CD14-positive monocyte (primary cell): ENCODE measurements at regions not wholly inside any gene's neighbourhood (a gene's known extent, or its start where the extent isn't known, plus 50 kb on each side); places are given as distances from the start of the nearest gene placed in this dataset.

Experiments used
- DNase-seq, 3 donors: peaks; one replicate each; pipeline ENCODE4 v3.0.0-alpha.2; 2011 to 2022
- H2AFZ ChIP-seq: 2 replicates; pipeline ENCODE4 v1.6.0; 2012; ENCODE audit warnings: mild to moderate bottlenecking, low read depth, low read length, inconsistent platforms; ENCODE audit not compliant: insufficient read depth, poor library complexity, severe bottlenecking
- H3K27ac ChIP-seq, 2 donors: 1 replicate in 1 of 2; 2 replicates in 1 of 2; pipeline ENCODE4 v1.5.1; 2012 to 2013; ENCODE audit warnings: low read length in 2 of 2, control low read depth in 1 of 2, inconsistent platforms in 1 of 2, low read depth in 1 of 2, mild to moderate bottlenecking in 1 of 2
- H3K27me3 ChIP-seq, 2 donors: one replicate each; pipeline versions ENCODE4 v1.6.0 to v1.6.1; 2011 to 2013; ENCODE audit warnings: low read length in 2 of 2; ENCODE audit not compliant: control insufficient read depth in 2 of 2, insufficient read depth in 2 of 2
- H3K36me3 ChIP-seq, 2 donors: replicated peaks in 1 of 2; 1 replicate in 1 of 2; 2 replicates in 1 of 2; pipeline versions ENCODE4 v1.5.1 to v1.6.1; 2012 to 2013; ENCODE audit warnings: low read length in 2 of 2, control low read depth in 1 of 2, inconsistent platforms in 1 of 2, mild to moderate bottlenecking in 1 of 2; ENCODE audit not compliant: insufficient read depth in 2 of 2, control insufficient read depth in 1 of 2
- H3K4me1 ChIP-seq, 2 donors: 1 replicate in 1 of 2; 2 replicates in 1 of 2; pipeline versions ENCODE4 v1.5.1 to v1.6.1; 2012 to 2013; ENCODE audit warnings: low read length in 2 of 2, control low read depth in 1 of 2, inconsistent platforms in 1 of 2, mild to moderate bottlenecking in 1 of 2, moderate library complexity in 1 of 2; ENCODE audit not compliant: insufficient read depth in 2 of 2, control insufficient read depth in 1 of 2
- H3K4me2 ChIP-seq: replicated peaks from 2 replicates; pipeline ENCODE3; 2012; ENCODE audit warnings: low read length, moderate library complexity, mild to moderate bottlenecking; ENCODE audit not compliant: poor library complexity, severe bottlenecking; ENCODE audit errors: extremely low read depth
- H3K4me3 ChIP-seq, 3 experiments: fragments of 200-600 bp in 1 of 3; sonication (generic) in 1 of 3; replicated peaks in 1 of 3; 1 replicate in 2 of 3; 2 replicates in 1 of 3; pipeline ENCODE4 v1.5.1; 2011 to 2013; ENCODE audit warnings: low read length in 3 of 3, mild to moderate bottlenecking in 3 of 3, control low read depth in 2 of 3, low read depth in 2 of 3, inconsistent platforms in 1 of 3, moderate library complexity in 1 of 3
- H3K79me2 ChIP-seq: 2 replicates; pipeline ENCODE4 v1.6.0; 2012; ENCODE audit warnings: mild to moderate bottlenecking, control low read depth, inconsistent platforms, low read length, moderate library complexity; ENCODE audit not compliant: insufficient read depth
- H3K9ac ChIP-seq: 2 replicates; pipeline ENCODE4 v1.6.0; 2017; ENCODE audit warnings: low read length, mild to moderate bottlenecking; ENCODE audit not compliant: insufficient read depth, poor library complexity, severe bottlenecking
- H3K9me3 ChIP-seq, 2 donors: replicated peaks in 1 of 2; 1 replicate in 1 of 2; 2 replicates in 1 of 2; pipeline versions ENCODE4 v1.5.1 to v1.6.1; 2012 to 2013; ENCODE audit warnings: low read length in 2 of 2, control low read depth in 1 of 2; ENCODE audit not compliant: control insufficient read depth in 1 of 2, insufficient read depth in 1 of 2
- H4K20me1 ChIP-seq: 2 replicates; pipeline ENCODE4 v1.6.0; 2012; ENCODE audit warnings: mild to moderate bottlenecking, low read length, control low read depth, moderate library complexity; ENCODE audit not compliant: insufficient read depth
- H3K27ac Mint-ChIP-seq, 7 donors: one replicate each; pipeline ENCODE4 v1.8.0; 2020; ENCODE audit warnings: mild to moderate bottlenecking in 7 of 7, mixed read lengths in 7 of 7, moderate library complexity in 6 of 7, inconsistent platforms in 2 of 7
- H3K27me3 Mint-ChIP-seq, 3 donors: one replicate each; pipeline ENCODE4 v1.8.0; 2021 to 2022; ENCODE audit warnings: low read depth in 3 of 3, mild to moderate bottlenecking in 3 of 3, mixed read lengths in 3 of 3, moderate library complexity in 3 of 3, inconsistent platforms in 1 of 3
- H3K36me3 Mint-ChIP-seq, 2 donors: one replicate each; pipeline ENCODE4 v1.8.0; 2020; ENCODE audit warnings: mixed read lengths in 2 of 2, inconsistent platforms in 1 of 2, mild to moderate bottlenecking in 1 of 2
- H3K4me1 Mint-ChIP-seq: one replicate; pipeline ENCODE4 v1.8.0; 2020; ENCODE audit warnings: mild to moderate bottlenecking, mixed read lengths
- H3K4me3 Mint-ChIP-seq, 2 donors: one replicate each; pipeline ENCODE4 v1.8.0; 2020; ENCODE audit warnings: mild to moderate bottlenecking in 2 of 2, mixed read lengths in 2 of 2, moderate library complexity in 1 of 2
- H3K9me3 Mint-ChIP-seq, 7 donors: one replicate each; pipeline ENCODE4 v1.8.0; 2020 to 2022; ENCODE audit warnings: mixed read lengths in 7 of 7, mild to moderate bottlenecking in 6 of 7, moderate library complexity in 6 of 7, inconsistent platforms in 2 of 7
- WGBS: methylation state at CpG from one replicate; pipeline ENCODE4 v1.1.5; 2013; ENCODE audit warnings: missing lambda C conversion rate; ENCODE audit not compliant: insufficient coverage; 5-methylcytosine and 5-hydroxymethylcytosine counted together
- intact Hi-C, 2 donors: fragments of 100-400 bp; cut with micrococcal nuclease; formaldehyde crosslinking; loops; one replicate each; pipeline versions ENCODE4 v1.15.0 to v1.15.1; 2023
- TF ChIP-seq, protein P1 (sequence below): fragments of 200-600 bp; IDR thresholded peaks from one replicate; pipeline ENCODE4 v1.8.0; 2022; ENCODE audit warnings: antibody characterized with exemption, mild to moderate bottlenecking

DNA sequence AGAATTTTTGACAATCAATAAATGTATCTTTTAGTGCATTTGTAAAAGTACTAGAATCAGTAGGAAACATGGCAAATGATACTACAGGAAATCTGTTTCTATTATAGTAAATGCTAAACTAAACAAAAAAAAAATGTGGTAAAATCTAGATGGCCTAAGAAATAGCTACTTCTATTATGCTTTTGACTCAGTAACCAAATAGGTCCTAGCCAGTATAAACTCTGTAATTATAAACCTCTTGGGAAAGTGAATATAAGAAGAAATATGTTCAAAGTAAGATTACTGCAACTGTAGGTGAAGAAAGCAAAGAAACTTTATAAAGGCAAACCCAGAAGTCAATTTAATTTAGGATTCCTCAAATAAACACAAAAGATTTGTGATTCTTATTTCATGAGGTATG lies 581.2 kb downstream of the LRFN5 start:
- Mint-ChIP-seq H3K27me3 (peaks cover 0 to under 1% (median 0%) of the 10 kb centered on the region in 3 donors), H3K4me1 (peaks cover 3% of the 10 kb centered on the region), H3K4me3 (no peak overlapping the region), H3K27ac (no peak overlapping the region), H3K9me3 (peaks cover 0 to 6% (median 0%) of the 10 kb centered on the region in 7 donors), H3K36me3 (no peaks in the 10 kb centered on the region)
- no peaks in the 10 kb centered on the region for H4K20me1 ChIP-seq
- no peaks in the 10 kb centered on the region for H3K27me3 ChIP-seq
- H3K9me3 ChIP-seq: no peaks in the 10 kb centered on the region
- no peaks in the 10 kb centered on the region for H3K36me3 ChIP-seq
- H3K27ac ChIP-seq: no peak overlapping the region
- no peak overlapping the region for H2AFZ ChIP-seq
- TF ChIP-seq, protein P1, sequence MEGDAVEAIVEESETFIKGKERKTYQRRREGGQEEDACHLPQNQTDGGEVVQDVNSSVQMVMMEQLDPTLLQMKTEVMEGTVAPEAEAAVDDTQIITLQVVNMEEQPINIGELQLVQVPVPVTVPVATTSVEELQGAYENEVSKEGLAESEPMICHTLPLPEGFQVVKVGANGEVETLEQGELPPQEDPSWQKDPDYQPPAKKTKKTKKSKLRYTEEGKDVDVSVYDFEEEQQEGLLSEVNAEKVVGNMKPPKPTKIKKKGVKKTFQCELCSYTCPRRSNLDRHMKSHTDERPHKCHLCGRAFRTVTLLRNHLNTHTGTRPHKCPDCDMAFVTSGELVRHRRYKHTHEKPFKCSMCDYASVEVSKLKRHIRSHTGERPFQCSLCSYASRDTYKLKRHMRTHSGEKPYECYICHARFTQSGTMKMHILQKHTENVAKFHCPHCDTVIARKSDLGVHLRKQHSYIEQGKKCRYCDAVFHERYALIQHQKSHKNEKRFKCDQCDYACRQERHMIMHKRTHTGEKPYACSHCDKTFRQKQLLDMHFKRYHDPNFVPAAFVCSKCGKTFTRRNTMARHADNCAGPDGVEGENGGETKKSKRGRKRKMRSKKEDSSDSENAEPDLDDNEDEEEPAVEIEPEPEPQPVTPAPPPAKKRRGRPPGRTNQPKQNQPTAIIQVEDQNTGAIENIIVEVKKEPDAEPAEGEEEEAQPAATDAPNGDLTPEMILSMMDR: no peak
- no peak overlapping the region for H3K9ac ChIP-seq
- H3K4me3 ChIP-seq: no peak overlapping the region
- DNase-seq: no peak
- H3K79me2 ChIP-seq: no peaks in the 10 kb centered on the region
- intact Hi-C loops: no loop called here
- H3K4me1 ChIP-seq: peaks cover 0 to 3% of the 10 kb centered on the region in 2 donors
- H3K4me2 ChIP-seq: no peak overlapping the region

GRCh38 chr14:42185718-42186117 lies 579.0 kb downstream of the LRFN5 start:
- Histone ChIP-seq H3K27ac (no peak overlapping the region), H2AFZ (no peak overlapping the region), H4K20me1 (no peaks in the 10 kb centered on the region), H3K9ac (no peak overlapping the region), H3K4me1 (peaks cover 0 to 3% of the 10 kb centered on the region in 2 donors), H3K79me2 (no peaks in the 10 kb centered on the region), H3K9me3 (no peaks in the 10 kb centered on the region), H3K4me2 (no peak overlapping the region), H3K4me3 (no peak overlapping the region), H3K27me3 (no peaks in the 10 kb centered on the region), H3K36me3 (no peaks in the 10 kb centered on the region)
- Mint-ChIP-seq H3K27ac (no peak overlapping the region), H3K4me1 (peaks cover 3% of the 10 kb centered on the region), H3K4me3 (no peak overlapping the region), H3K27me3 (no peaks in the 10 kb centered on the region), H3K36me3 (no peaks in the 10 kb centered on the region), H3K9me3 (peaks cover 0 to 6% (median 3%) of the 10 kb centered on the region in 7 donors)
- no peak for DNase-seq
- TF ChIP-seq, protein P1: no peak
- WGBS: no CpG with 5 or more reads among the region's 2 CpGs
- intact Hi-C loops: no loop called here
